GM23248 (cell line): ENCODE measurements at regions not wholly inside any gene's neighbourhood (a gene's known extent, or its start where the extent isn't known, plus 50 kb on each side); places are given as distances from the start of the nearest gene placed in this dataset.

Source experiments
- EZH2 ChIP-seq: fragments of 200-600 bp; sonication (generic); IDR thresholded peaks from 2 replicates; pipeline ENCODE4 v1.6.1; 2018; ENCODE audit warnings: antibody characterized with exemption, mild to moderate bottlenecking; ENCODE audit not compliant: insufficient read depth, poor library complexity, severe bottlenecking
- EZH2phosphoT487 ChIP-seq: fragments of 200-600 bp; sonication (generic); IDR thresholded peaks from 2 replicates; pipeline ENCODE4 v1.6.1; 2018; ENCODE audit warnings: antibody characterized with exemption, moderate library complexity, mild to moderate bottlenecking, low read depth; ENCODE audit not compliant: insufficient read depth

GRCh38 chr2:179336782-179337534 is 72.3 kb upstream of the SESTD1 start:
- TF ChIP-seq EZH2phosphoT487: no peak
- no peak for TF ChIP-seq EZH2
